ENCODE measurements at regions not wholly inside any gene's neighbourhood (a gene's known extent, or its start where the extent isn't known, plus 50 kb on each side); places are given as distances from the start of the nearest gene placed in this dataset.

GRCh38 chr11:23006730-23007129 is 146.5 kb upstream of the CCDC179 start:
- intact Hi-C loops (cut with micrococcal nuclease; ENCODE audit: unreplicated experiment), result no loop called here
- TF ChIP-seq CTCF (conservative IDR thresholded peaks at IDR 0.05), result no peak
- no peak for TF ChIP-seq EZH2 (IDR thresholded peaks at IDR 0.05; ENCODE audit: low read depth)
- Histone ChIP-seq H3K4me3 (no peak overlapping the region), H3K4me2 (no peak overlapping the region), H2AFZ (no peak overlapping the region), H3F3A (ENCODE audit: insufficient read depth, low read depth) (no peaks in the 10 kb centered on the region), H3K36me3 (ENCODE audit: low read depth) (no peaks in the 10 kb centered on the region), H3K9me2 (ENCODE audit: insufficient read depth) (no peaks in the 10 kb centered on the region), H3K4me1 (replicated peaks; ENCODE audit: insufficient read depth) (no peaks in the 10 kb centered on the region), H3K79me2 (ENCODE audit: low read depth) (no peaks in the 10 kb centered on the region), H3K9me3 (ENCODE audit: insufficient read depth, low read depth) (peaks cover 4% of the 10 kb centered on the region; the same call in 1 of the 2 replicates), H4K20me1 (ENCODE audit: insufficient read depth) (no peaks in the 10 kb centered on the region), H3K27me3 (ENCODE audit: insufficient read depth, low read depth) (no peaks in the 10 kb centered on the region), H3K27ac (no peak overlapping the region)
- ChIA-PET CTCF (no interaction called here), POLR2A (ENCODE audit: unreplicated experiment) (no interaction called here)
- no peak for DNase-seq
- no TSS peak for BruUV-seq (replicated peaks)

GRCh38 chr11:23010790-23011335 is 150.6 kb upstream of the CCDC179 start:
- BruUV-seq (replicated peaks), result no TSS peak
- intact Hi-C loops (cut with micrococcal nuclease; ENCODE audit: unreplicated experiment), result no loop called here

GRCh38 chr11:23012930-23013329 is 152.7 kb upstream of the CCDC179 start:
- CTCF ChIA-PET, result no interaction called here
- no peaks in the 10 kb centered on the region for H3K36me3 ChIP-seq (ENCODE audit: low read depth)
- POLR2A ChIA-PET (ENCODE audit: unreplicated experiment), result no interaction called here
- TF ChIP-seq EZH2 (IDR thresholded peaks at IDR 0.05; ENCODE audit: low read depth), result no peak
- TF ChIP-seq CTCF (conservative IDR thresholded peaks at IDR 0.05), result no peak
- H3K4me3 ChIP-seq, result no peak overlapping the region
- H4K20me1 ChIP-seq (ENCODE audit: insufficient read depth), result no peaks in the 10 kb centered on the region
- no peak overlapping the region for H3K27ac ChIP-seq
- BruUV-seq (replicated peaks), result no TSS peak
- DNase-seq, result no peak
- intact Hi-C loops (cut with micrococcal nuclease; ENCODE audit: unreplicated experiment), result no loop called here
- no peaks in the 10 kb centered on the region for H3K4me1 ChIP-seq (replicated peaks; ENCODE audit: insufficient read depth)
- no peaks in the 10 kb centered on the region for H3F3A ChIP-seq (ENCODE audit: insufficient read depth, low read depth)
- H3K79me2 ChIP-seq (ENCODE audit: low read depth), result no peaks in the 10 kb centered on the region
- H2AFZ ChIP-seq, result no peak overlapping the region
- no peaks in the 10 kb centered on the region for H3K9me2 ChIP-seq (ENCODE audit: insufficient read depth)
- H3K27me3 ChIP-seq (ENCODE audit: insufficient read depth, low read depth), result no peaks in the 10 kb centered on the region
- no peak overlapping the region for H3K4me2 ChIP-seq
- no peaks in the 10 kb centered on the region for H3K9me3 ChIP-seq (ENCODE audit: insufficient read depth, low read depth)

More at GRCh38 chr11:23010790-23011335, 150.6 kb upstream of the CCDC179 start:
- ChIA-PET POLR2A (ENCODE audit: unreplicated experiment) (no interaction called here), CTCF (no interaction called here)
- H3K36me3 ChIP-seq (ENCODE audit: low read depth), result no peaks in the 10 kb centered on the region
- no peaks in the 10 kb centered on the region for H3K4me1 ChIP-seq (replicated peaks; ENCODE audit: insufficient read depth)
- H3K27ac ChIP-seq, result no peak overlapping the region
- no peak overlapping the region for H3K4me3 ChIP-seq
- no peak overlapping the region for H2AFZ ChIP-seq
- DNase-seq, result no peak
- TF ChIP-seq CTCF (conservative IDR thresholded peaks at IDR 0.05) (no peak), EZH2 (IDR thresholded peaks at IDR 0.05; ENCODE audit: low read depth) (no peak)
- H3K27me3 ChIP-seq (ENCODE audit: insufficient read depth, low read depth), result no peaks in the 10 kb centered on the region
- H3K4me2 ChIP-seq, result no peak overlapping the region
- no peaks in the 10 kb centered on the region for H4K20me1 ChIP-seq (ENCODE audit: insufficient read depth)
- H3K9me3 ChIP-seq (ENCODE audit: insufficient read depth, low read depth), result no peaks in the 10 kb centered on the region
- H3K79me2 ChIP-seq (ENCODE audit: low read depth), result no peaks in the 10 kb centered on the region
- no peaks in the 10 kb centered on the region for H3K9me2 ChIP-seq (ENCODE audit: insufficient read depth)
- no peaks in the 10 kb centered on the region for H3F3A ChIP-seq (ENCODE audit: insufficient read depth, low read depth)

All from PC-9 (cell line).